Body of pancreas (tissue), 4 donors: ENCODE measurements at regions not wholly inside any gene's neighbourhood (a gene's known extent, or its start where the extent isn't known, plus 50 kb on each side); places are given as distances from the start of the nearest gene placed in this dataset.

Experiments used
- POLR2A ChIP-seq, 3 donors: fragments of 450-650 bp; IDR thresholded peaks; one replicate each; pipeline ENCODE4 v1.6.1; 2016; ENCODE audit warnings: antibody characterized with exemption in 3 of 3, mild to moderate bottlenecking in 2 of 3
- TF ChIP-seq, protein P1 (sequence below), 7 experiments: fragments of 450-650 bp in 4 of 7; fragments of 200-600 bp in 3 of 7; sonication (generic) in 3 of 7; IDR thresholded peaks; one replicate each; pipeline ENCODE4 v1.5.1; 2016 to 2019; ENCODE audit warnings: antibody characterized with exemption in 7 of 7

DNA sequence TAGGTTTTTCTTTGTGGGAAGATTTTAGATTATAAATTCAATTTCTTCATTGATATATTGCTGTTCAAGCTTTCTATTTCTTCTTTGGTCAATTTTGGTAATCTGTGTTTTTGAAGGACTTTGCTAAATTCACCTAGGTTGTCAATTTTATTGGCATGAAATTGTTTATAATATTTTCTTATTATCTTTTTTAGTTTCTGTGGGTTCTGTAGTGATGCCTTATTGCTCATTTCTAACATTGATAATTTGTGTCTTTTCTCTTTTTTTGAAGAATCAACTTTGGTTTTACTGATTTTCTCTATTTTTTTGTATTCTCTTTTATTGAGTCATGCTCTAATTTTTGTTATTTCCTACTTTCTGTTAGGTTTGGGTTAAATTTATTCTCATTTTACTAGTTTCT lies 123.2 kb downstream of the ADSS2 start:
- TF ChIP-seq, protein P1, sequence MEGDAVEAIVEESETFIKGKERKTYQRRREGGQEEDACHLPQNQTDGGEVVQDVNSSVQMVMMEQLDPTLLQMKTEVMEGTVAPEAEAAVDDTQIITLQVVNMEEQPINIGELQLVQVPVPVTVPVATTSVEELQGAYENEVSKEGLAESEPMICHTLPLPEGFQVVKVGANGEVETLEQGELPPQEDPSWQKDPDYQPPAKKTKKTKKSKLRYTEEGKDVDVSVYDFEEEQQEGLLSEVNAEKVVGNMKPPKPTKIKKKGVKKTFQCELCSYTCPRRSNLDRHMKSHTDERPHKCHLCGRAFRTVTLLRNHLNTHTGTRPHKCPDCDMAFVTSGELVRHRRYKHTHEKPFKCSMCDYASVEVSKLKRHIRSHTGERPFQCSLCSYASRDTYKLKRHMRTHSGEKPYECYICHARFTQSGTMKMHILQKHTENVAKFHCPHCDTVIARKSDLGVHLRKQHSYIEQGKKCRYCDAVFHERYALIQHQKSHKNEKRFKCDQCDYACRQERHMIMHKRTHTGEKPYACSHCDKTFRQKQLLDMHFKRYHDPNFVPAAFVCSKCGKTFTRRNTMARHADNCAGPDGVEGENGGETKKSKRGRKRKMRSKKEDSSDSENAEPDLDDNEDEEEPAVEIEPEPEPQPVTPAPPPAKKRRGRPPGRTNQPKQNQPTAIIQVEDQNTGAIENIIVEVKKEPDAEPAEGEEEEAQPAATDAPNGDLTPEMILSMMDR (IDR thresholded peaks at IDR 0.05): no peak
- TF ChIP-seq POLR2A (IDR thresholded peaks at IDR 0.05): no peak
